A673 (cell line): ENCODE measurements at regions not wholly inside any gene's neighbourhood (a gene's known extent, or its start where the extent isn't known, plus 50 kb on each side); places are given as distances from the start of the nearest gene placed in this dataset.

Experiments
- CTCF ChIP-seq: fragments of 300-800, 200-600 bp; sonication (generic); conservative IDR thresholded peaks from 2 replicates; pipeline ENCODE4 v1.5.1; 2017; ENCODE audit warnings: low read depth, mild to moderate bottlenecking, antibody characterized with exemption, low read length, moderate library complexity, mixed read lengths
- EZH2 ChIP-seq: fragments of 200-600 bp; sonication (generic); IDR thresholded peaks from 2 replicates; pipeline ENCODE4 v1.6.1; 2017; ENCODE audit warnings: borderline replicate concordance, low read depth, mild to moderate bottlenecking, mixed read lengths, antibody characterized with exemption, low read length; ENCODE audit not compliant: poor library complexity, severe bottlenecking

- TF ChIP-seq CTCF (no peak), EZH2 (no peak)
These were observed 260.0 kb upstream of the AJAP1 start for GRCh38 chr1:4394366-4394765.
